GM23248 (cell line): ENCODE measurements at regions not wholly inside any gene's neighbourhood (a gene's known extent, or its start where the extent isn't known, plus 50 kb on each side); places are given as distances from the start of the nearest gene placed in this dataset.

Experiments used
- DNase-seq: peaks from one replicate; pipeline ENCODE4 v3.0.0-alpha.2; 2015
- H2AFZ ChIP-seq: fragments of 200-600 bp; sonication (generic); 2 replicates; pipeline ENCODE4 v1.6.1; 2016; ENCODE audit warnings: antibody characterized with exemption
- H3F3A ChIP-seq: fragments of 200-600 bp; sonication (generic); 2 replicates; pipeline ENCODE4 v1.6.1; 2016; ENCODE audit warnings: mild to moderate bottlenecking, antibody characterized with exemption, mixed run types; ENCODE audit not compliant: insufficient read depth
- H3K27ac ChIP-seq: fragments of 200-600 bp; sonication (generic); 2 replicates; pipeline ENCODE4 v1.5.1; 2016; ENCODE audit warnings: mild to moderate bottlenecking
- H3K27me3 ChIP-seq: fragments of 200-600 bp; sonication (generic); replicated peaks from 2 replicates; pipeline ENCODE4 v1.6.1; 2016; ENCODE audit warnings: mild to moderate bottlenecking; ENCODE audit not compliant: insufficient read depth
- H3K36me3 ChIP-seq: fragments of 200-600 bp; sonication (generic); 2 replicates; pipeline ENCODE4 v1.6.1; 2016; ENCODE audit warnings: low read depth, mild to moderate bottlenecking
- H3K4me1 ChIP-seq: fragments of 200-600 bp; sonication (generic); 2 replicates; pipeline ENCODE4 v1.6.1; 2016; ENCODE audit warnings: mild to moderate bottlenecking; ENCODE audit not compliant: insufficient read depth
- H3K4me2 ChIP-seq: fragments of 200-600 bp; sonication (generic); one replicate; pipeline ENCODE4 v1.6.1; 2016; ENCODE audit warnings: mild to moderate bottlenecking; ENCODE audit not compliant: unreplicated experiment
- H3K4me3 ChIP-seq: fragments of 200-600 bp; sonication (generic); 2 replicates; pipeline ENCODE4 v1.5.1; 2016; ENCODE audit warnings: mild to moderate bottlenecking
- H3K79me2 ChIP-seq: fragments of 200-600 bp; sonication (generic); 2 replicates; pipeline ENCODE4 v1.6.1; 2016; ENCODE audit warnings: mild to moderate bottlenecking; ENCODE audit not compliant: insufficient read depth
- H3K9ac ChIP-seq: fragments of 200-600 bp; sonication (generic); 2 replicates; pipeline ENCODE4 v1.6.1; 2016; ENCODE audit warnings: mild to moderate bottlenecking
- H3K9me2 ChIP-seq: fragments of 200-600 bp; sonication (generic); 2 replicates; pipeline ENCODE4 v1.6.1; 2016; ENCODE audit warnings: mixed run types, mild to moderate bottlenecking, moderate library complexity; ENCODE audit not compliant: insufficient read depth
- H3K9me3 ChIP-seq: fragments of 200-600 bp; sonication (generic); one replicate; pipeline ENCODE4 v1.6.1; 2017; ENCODE audit warnings: low read depth
- H4K20me1 ChIP-seq: fragments of 200-600 bp; sonication (generic); 2 replicates; pipeline ENCODE4 v1.6.0; 2016; ENCODE audit not compliant: insufficient read depth
- EZH2 ChIP-seq: fragments of 200-600 bp; sonication (generic); IDR thresholded peaks from 2 replicates; pipeline ENCODE4 v1.6.1; 2018; ENCODE audit warnings: antibody characterized with exemption, mild to moderate bottlenecking; ENCODE audit not compliant: insufficient read depth, poor library complexity, severe bottlenecking
- EZH2phosphoT487 ChIP-seq: fragments of 200-600 bp; sonication (generic); IDR thresholded peaks from 2 replicates; pipeline ENCODE4 v1.6.1; 2018; ENCODE audit warnings: antibody characterized with exemption, moderate library complexity, mild to moderate bottlenecking, low read depth; ENCODE audit not compliant: insufficient read depth
- WGBS, 2 experiments: methylation state at CpG; one replicate each; pipeline ENCODE4 v1.1.6; 2015 to 2017; ENCODE audit warnings: low lambda C conversion rate in 2 of 2, low coverage in 1 of 2; ENCODE audit errors: missing lambda C conversion rate in 2 of 2; 5-methylcytosine and 5-hydroxymethylcytosine counted together
- in situ Hi-C: fragments of 300-500 bp; cut with MboI; formaldehyde crosslinking; loops from 2 replicates; pipeline ENCODE4 v1.15.0; 2020

DNA sequence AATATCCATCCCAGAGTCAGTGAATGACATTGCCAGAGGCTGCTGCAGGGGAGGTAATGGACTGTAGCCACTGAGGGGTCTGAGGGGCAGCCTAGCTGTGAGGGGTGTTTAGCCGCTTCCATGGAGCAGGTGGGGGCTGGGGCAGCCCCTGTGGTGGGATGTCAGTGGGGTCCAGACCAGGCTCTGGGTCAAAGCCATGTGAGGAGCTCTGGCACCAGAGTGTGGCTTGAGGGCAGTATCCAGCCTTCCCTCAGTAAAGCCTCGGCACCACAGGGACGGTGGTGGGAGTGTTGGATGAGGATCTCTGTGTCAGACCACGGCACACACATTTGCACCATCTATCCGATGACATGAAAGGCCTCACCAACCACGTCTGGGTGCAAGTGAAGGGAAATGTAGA lies 85.0 kb downstream of the INHBB start:
- Histone ChIP-seq H3K9me3 (no peaks in the 10 kb centered on the region), H2AFZ (no peak overlapping the region), H3K36me3 (no peaks in the 10 kb centered on the region), H4K20me1 (no peaks in the 10 kb centered on the region), H3K27ac (no peak overlapping the region), H3F3A (no peaks in the 10 kb centered on the region; the same call in 1 of the 2 replicates), H3K79me2 (no peaks in the 10 kb centered on the region), H3K27me3 (peaks cover 14% of the 10 kb centered on the region), H3K4me2 (no peak overlapping the region), H3K9ac (no peak overlapping the region), H3K4me1 (no peaks in the 10 kb centered on the region), H3K9me2 (no peaks in the 10 kb centered on the region), H3K4me3 (no peak overlapping the region)
- in situ Hi-C loops = no loop called here
- no peak for TF ChIP-seq EZH2
- TF ChIP-seq EZH2phosphoT487 = no peak
- DNase-seq = no peak
- WGBS, 2 experiments = 81 to 89% methylated on average over 6 of the region's 6 CpGs

DNA sequence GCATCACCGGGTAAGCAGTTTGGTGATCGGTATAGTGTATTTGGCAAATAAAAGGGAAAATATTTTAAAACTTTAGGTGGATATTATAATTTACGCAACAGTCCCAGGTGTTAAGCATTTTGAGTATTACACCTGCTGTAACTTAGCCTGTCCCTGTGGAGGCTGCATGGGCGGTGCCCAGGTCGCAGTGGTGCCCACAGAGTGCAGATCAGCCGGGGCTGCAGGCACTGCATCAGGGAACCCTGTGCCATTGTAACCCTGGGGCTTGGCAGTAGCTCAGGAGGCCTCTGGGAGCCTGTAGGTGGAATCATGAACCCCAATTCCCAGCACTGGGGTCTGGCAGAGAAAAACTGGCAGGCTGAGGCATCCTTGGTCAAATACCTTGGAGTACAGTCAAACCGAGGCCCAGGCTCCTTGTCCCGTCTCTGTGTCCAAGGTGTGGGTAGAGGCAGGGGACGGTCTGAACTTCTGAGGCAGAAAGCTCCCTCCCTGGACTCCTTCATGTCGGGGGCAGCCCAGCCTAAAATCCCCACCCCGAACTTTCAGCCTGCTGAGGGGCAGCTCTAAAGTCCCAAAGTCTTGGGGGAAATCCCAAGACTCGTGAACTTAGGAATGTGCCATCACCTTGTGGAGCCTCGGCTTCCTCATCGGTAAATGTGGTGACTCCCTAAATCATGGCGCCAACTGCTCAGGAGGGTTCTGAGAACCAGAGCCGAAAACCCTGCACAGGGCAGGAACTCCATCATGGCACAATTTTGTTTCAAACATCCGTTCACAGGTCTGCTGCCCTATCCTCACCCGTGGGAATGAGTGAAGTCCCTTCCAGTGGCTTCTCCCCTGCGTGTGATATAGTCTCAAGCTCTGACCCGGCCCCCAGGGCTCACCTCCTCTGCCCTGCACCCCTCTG lies 85.7 kb downstream of the INHBB start:
- WGBS, 2 experiments = 80 to 82% methylated on average over 19 to 20 of the region's 20 CpGs
- DNase-seq = no peak
- Histone ChIP-seq H3K79me2 (no peaks in the 10 kb centered on the region), H2AFZ (no peak overlapping the region), H3K4me2 (no peak overlapping the region), H3K27me3 (peaks cover 7% of the 10 kb centered on the region), H3K9ac (no peak overlapping the region), H3K4me3 (no peak overlapping the region), H3K4me1 (peaks cover 3% of the 10 kb centered on the region; the same call in 1 of the 2 replicates), H3K36me3 (no peaks in the 10 kb centered on the region), H3K9me3 (no peaks in the 10 kb centered on the region), H3K27ac (no peak overlapping the region), H4K20me1 (no peaks in the 10 kb centered on the region), H3F3A (no peaks in the 10 kb centered on the region; the same call in 1 of the 2 replicates), H3K9me2 (no peaks in the 10 kb centered on the region)
- in situ Hi-C loops = no loop called here
- TF ChIP-seq EZH2 (no peak), EZH2phosphoT487 (no peak)

DNA sequence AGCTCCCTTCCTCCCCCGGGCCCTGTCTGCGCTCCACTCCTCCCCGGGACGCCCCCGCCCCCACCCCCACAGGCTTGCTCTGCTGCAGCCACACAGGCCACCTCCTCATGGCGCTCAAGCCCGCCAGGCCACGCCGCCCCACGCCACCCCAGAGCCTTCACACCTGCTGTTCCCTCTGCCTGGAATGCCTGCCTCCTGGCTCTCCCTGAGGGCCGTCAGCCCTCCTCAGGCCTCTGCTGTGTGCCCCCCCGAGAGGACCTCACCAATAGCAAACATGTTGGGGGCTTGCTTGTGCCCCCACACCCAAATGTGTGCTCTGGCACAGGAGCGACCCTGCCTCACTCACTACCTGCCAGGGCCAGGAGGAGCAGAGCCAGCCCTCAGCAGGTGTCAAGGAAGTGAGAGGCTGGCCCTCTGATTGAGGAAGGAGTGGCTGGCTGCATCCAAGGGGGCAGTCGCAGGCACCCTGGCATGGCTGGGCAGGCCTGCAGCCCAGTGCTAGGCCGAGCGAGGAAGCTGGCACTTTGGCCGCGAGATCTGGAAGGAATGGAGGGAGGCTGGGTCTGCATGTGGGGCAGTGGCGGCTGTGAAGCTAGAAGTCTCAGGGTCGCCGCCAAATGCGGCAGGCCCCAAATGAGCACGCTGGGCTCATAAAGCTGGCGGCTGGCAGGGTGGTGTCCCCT lies 86.5 kb downstream of the INHBB start:
- Histone ChIP-seq H3K27ac (no peak overlapping the region), H3K4me1 (peaks cover 7% of the 10 kb centered on the region; the same call in 1 of the 2 replicates), H3K9ac (no peak overlapping the region), H3K79me2 (no peaks in the 10 kb centered on the region), H3F3A (no peaks in the 10 kb centered on the region; the same call in 1 of the 2 replicates), H3K9me2 (no peaks in the 10 kb centered on the region), H3K36me3 (no peaks in the 10 kb centered on the region), H3K9me3 (no peaks in the 10 kb centered on the region), H3K27me3 (no peaks in the 10 kb centered on the region; the same call in 1 of the 2 replicates), H3K4me3 (no peak overlapping the region), H2AFZ (no peak overlapping the region), H3K4me2 (no peak overlapping the region), H4K20me1 (no peaks in the 10 kb centered on the region)
- DNase-seq = no peak
- in situ Hi-C loops = no loop called here
- WGBS, 2 experiments = 88% methylated on average over 14 to 23 of the region's 24 CpGs
- TF ChIP-seq EZH2 (no peak), EZH2phosphoT487 (no peak)

GRCh38 chr2:120432976-120433815 lies 87.3 kb downstream of the INHBB start:
- no peak for DNase-seq
- WGBS, 2 experiments = 84% methylated on average over 17 of the region's 17 CpGs
- no peaks in the 10 kb centered on the region for H4K20me1 ChIP-seq
- no peak overlapping the region for H3K27ac ChIP-seq
- H3K4me1 ChIP-seq = peaks cover 9% of the 10 kb centered on the region; the same call in 1 of the 2 replicates
- no peak overlapping the region for H3K4me2 ChIP-seq
- in situ Hi-C loops = no loop called here
- no peaks in the 10 kb centered on the region for H3K36me3 ChIP-seq
- no peak overlapping the region for H3K4me3 ChIP-seq
- no peak overlapping the region for H2AFZ ChIP-seq
- H3K27me3 ChIP-seq = no peaks in the 10 kb centered on the region
- H3F3A ChIP-seq = no peaks in the 10 kb centered on the region; the same call in 1 of the 2 replicates
- no peaks in the 10 kb centered on the region for H3K9me3 ChIP-seq
- TF ChIP-seq EZH2phosphoT487 = no peak
- no peak for TF ChIP-seq EZH2
- H3K79me2 ChIP-seq = no peaks in the 10 kb centered on the region
- no peak overlapping the region for H3K9ac ChIP-seq
- H3K9me2 ChIP-seq = no peaks in the 10 kb centered on the region
